ENCODE measurements at regions not wholly inside any gene's neighbourhood (a gene's known extent, or its start where the extent isn't known, plus 50 kb on each side); places are given as distances from the start of the nearest gene placed in this dataset.

DNA sequence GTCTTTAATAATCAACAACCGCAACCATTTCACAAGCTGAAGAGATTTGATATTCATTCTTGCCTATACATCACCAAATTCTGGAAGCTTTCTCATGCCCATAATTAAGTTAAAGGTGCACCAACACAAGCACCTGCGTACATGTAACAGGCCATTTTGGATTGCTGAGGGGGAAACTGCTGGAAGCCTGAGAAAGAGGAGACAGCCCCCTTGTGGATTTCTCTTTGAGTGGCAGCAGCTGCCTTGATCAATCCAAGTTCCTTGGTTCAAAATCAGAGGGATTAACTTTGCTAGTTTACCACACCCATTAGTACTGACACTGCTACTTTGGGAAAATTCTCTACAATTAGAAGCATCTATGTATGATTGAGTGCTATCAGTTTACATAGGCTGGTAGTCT, 321.1 kb downstream of the NOVA1 start:
- no peak for TF ChIP-seq SUZ12 (IDR thresholded peaks at IDR 0.05)
- no peak for TF ChIP-seq TARDBP (IDR thresholded peaks at IDR 0.05)
- TF ChIP-seq SP1 (IDR thresholded peaks at IDR 0.05) = no peak
- TF ChIP-seq ZNF384 (IDR thresholded peaks at IDR 0.05) = no peak
- no peak for TF ChIP-seq LEF1 (IDR thresholded peaks at IDR 0.05; ENCODE audit: borderline replicate concordance)
- TF ChIP-seq, protein P1, sequence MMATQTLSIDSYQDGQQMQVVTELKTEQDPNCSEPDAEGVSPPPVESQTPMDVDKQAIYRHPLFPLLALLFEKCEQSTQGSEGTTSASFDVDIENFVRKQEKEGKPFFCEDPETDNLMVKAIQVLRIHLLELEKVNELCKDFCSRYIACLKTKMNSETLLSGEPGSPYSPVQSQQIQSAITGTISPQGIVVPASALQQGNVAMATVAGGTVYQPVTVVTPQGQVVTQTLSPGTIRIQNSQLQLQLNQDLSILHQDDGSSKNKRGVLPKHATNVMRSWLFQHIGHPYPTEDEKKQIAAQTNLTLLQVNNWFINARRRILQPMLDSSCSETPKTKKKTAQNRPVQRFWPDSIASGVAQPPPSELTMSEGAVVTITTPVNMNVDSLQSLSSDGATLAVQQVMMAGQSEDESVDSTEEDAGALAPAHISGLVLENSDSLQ (IDR thresholded peaks at IDR 0.05) = no peak
- TF ChIP-seq ELF4 (IDR thresholded peaks at IDR 0.05) = no peak
- no peak for TF ChIP-seq BHLHE40 (IDR thresholded peaks at IDR 0.05; ENCODE audit: borderline replicate concordance)
- TF ChIP-seq CTBP1 (IDR thresholded peaks at IDR 0.05; ENCODE audit: borderline replicate concordance) = no peak
- TF ChIP-seq HDGF (IDR thresholded peaks at IDR 0.05; ENCODE audit: borderline replicate concordance) = no peak

Measured in HEK293T (cell line).